GM21529 (cell line): ENCODE measurements at regions not wholly inside any gene's neighbourhood (a gene's known extent, or its start where the extent isn't known, plus 50 kb on each side); places are given as distances from the start of the nearest gene placed in this dataset.

Source experiments
- ATAC-seq: cut with Tn5 transposase; IDR thresholded peaks from one replicate; pipeline ENCODE4 v1.9.1; 2021; ENCODE audit not compliant: unreplicated experiment

DNA sequence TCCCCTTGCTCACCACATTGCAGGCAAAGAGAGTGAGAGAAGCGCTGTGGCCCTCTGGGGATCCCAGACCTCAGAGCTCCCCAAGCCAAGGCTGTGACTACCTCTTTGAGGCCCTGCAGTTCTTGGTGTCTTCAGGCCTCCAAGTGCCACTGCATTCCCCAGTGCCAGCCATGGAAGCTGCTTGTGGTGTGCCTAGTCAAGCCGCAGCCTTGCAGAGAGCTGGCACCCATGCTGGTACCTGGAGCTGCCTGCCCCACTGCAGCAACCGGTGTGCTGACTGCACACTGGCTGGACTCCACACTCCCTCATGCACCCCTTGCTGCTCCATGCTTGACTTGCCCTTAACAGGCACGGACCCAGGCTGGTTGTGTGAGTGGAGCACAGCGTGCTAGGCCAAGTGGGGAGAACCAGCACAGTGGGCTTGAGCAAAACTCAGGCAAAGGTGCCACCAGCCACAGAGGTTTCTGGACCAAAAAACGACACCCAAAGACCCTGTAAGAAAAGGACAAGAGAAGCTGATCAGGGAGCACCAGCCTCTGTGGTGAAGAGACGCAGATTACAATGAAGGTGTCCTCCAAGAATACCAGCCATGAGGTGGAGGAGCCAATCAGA lies 113.5 kb upstream of the TMEM18 start:
- no peak for ATAC-seq

DNA sequence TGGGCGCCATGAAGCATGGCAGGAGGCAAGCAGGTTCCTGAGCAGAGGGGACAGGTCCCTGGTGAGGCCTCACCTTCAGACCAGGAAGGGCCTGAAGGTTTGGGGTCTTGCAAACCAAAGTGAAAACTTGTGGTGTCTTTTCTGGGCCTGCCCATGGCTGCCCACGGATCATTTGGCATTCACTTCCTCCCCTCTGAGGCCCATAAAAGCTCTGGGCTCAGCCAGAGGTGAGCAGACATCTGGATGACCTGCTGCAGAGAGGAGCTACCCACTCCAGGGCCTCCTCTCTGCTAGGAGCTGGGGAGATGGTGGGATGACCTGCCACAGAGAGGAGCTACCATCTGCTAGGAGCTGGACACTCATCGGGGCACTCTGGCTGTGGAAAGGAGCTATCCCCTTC lies 112.9 kb upstream of the TMEM18 start:
- no peak for ATAC-seq

DNA sequence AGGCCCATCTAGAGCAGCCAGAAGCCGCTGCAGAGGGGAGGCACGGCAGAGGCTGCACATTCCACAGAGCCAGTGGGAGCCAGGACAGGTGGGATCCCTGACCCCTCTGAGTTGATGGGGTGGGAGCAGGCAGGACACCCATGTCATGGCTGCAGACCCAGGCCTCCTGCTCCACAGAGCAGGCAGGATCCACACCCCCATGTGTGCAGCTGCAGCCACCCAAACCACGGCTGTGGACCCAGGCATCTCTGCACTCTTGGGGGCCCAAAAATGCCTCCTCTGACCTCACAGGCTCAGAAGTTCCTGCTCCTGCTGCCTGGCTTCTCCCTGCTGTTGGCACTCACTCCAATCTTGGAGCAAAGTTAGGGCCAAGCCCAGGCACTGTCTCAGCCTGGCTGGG lies 112.3 kb upstream of the TMEM18 start:
- no peak for ATAC-seq

DNA sequence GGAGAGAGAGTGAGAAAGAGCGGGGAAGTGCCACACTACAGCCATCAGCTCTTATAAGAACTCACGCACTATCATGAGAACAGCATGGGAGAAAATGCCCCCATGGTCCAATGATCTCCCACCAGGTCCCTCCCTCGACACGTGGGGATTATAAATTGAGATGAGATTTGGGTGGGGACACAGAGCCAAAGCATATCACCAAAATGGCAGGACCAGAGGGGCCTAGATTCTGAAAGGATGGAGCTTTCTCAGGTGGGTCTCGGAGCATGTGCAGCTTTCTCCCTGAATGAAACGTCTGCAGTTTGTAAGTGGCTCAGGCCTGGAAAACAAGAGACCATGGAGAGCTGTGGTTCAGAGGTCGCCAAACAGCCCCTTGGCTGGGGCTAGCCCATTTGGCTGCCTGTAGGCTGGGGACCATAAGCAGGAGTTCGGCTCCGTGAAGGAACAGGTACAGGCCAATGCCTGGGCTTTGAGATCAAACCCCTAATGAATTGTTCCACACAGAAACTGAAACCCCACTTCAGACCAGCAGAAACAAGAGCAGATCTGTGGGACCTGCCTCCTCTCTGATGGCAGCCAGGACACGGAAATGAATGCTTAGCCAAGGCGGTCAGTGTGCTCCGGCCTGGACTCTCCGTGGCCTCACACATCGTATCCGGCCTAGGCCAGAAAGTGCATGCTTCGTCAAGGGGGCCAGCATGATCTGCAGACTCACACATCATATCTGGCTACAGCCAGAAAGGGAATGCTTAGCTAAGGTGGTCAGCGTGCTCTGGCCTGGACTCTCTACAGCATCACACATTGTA lies 111.2 kb upstream of the TMEM18 start:
- ATAC-seq = no peak

DNA sequence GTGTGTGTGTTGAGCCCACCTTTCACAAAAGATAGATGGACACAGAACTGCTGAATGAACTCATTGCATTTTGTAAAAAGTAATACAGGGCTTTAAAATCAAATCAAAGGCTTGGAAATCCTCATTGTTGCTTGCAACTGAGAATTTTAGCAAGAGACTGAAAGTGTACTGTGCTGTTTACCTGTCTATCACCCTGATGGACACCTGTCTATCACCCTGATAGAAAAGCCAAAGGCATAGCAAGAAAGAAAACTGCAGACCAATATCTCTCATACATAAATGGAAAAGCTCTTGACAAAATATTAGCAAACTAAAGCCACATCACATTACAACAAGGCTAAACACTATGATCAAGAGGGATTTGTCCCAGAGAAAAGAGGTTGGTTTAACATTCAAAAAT lies 107.5 kb upstream of the TMEM18 start:
- ATAC-seq = no peak

DNA sequence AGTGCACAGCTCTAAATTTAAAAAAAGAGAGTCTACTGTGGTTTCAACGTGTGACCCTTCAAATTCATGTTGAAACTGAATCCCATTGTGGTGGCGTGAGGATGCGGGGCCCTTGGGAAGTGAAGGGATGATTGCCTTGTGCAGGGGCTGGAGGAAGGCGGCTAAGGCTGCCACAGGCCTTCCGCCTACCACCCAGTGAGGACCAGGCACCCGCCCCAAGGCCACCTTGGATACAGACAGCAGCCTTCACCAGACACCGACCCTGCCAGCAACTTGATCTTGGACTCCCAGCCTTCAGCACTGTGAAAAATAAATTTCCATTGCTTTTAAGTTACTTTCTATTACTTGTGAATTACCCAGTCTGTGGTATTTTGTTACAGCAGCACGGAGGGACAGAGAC lies 103.4 kb upstream of the TMEM18 start:
- ATAC-seq = no peak

DNA sequence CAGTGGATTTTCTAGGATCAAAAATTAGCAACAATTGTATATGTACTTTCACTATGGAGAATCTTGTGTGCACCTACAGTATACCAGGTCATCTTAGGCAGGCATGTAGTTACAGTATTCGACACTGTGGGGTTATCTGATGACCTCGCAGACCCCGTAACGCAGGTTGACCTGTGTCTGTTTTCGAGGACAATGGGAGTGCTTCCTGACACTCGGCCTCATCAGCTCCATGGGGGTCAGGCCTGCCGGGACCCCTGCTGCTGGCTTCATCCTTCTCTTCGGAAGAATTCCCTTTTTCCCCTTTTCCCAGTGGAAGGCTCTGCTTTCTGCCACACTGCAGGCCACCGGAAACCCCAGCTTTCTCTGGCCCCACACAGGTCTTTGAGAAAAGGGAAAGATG lies 102.8 kb upstream of the TMEM18 start:
- no peak for ATAC-seq

DNA sequence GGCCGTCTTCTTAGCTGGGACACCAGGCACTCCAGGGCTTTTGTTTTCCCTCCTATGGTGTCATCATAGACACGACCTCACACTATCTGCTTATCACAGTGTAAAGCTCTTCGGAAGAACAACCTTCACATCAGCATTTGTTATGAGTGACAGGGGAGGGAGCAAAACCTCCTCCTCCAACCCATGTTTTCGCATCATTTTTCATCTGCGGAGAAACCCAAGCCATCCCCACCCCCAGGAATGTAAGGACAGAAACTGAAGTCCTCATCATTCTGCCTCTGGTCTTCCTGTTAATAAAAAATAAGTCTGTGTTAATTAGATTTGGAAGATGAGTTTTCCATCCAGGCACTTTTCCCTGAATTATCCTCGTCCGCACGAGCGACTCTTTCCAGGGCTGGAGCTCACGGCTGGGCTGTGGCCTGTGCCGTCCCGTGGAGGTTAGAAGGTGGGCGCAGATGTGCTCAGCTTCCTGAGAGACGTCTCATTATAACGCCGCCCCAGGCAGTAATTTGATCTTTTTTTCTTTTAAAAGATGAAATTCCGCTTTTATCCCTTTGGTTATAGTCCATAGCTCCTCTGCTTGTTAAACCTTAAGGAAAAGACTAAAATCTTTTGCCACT lies 101.6 kb upstream of the TMEM18 start:
- no peak for ATAC-seq

DNA sequence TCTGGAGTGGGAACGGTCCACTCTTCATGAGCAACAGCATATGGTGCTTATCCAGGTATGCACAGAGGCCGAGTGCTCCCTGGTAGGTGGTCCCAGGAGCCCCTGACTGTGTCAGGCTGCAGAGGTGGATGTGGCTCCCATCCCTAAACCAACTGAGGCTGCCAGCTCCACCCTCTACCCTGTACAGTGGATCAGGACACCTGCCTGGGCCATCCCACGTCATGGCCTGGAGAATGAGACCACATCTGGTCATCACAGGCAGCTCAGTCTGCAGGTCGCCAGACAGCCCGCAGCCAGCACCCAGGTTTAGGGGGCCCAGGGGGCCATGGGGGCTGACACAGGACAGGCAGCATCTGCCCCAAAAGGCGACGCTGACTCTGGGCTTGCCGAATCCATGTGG lies 100.3 kb upstream of the TMEM18 start:
- no peak for ATAC-seq

DNA sequence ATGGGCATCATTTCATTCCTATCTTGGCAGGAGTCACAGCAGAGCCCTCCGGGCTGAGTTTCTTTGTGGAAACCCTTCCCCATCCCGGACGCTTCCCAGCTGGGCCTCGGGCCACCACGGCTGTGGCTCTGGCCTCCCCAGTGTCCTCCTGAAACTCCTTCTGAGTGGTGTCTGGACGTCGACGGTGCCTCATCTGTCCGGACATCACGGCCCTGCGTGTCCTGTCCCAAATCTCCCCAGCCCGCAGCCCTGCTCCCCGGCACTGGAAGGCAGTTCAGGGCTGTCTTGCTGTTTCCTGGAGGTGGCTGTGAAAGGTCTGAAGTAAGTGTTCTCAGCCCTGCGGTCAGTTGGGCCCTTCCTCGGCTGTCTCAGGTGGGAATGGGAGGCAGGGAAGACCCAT lies 99.8 kb upstream of the TMEM18 start:
- no peak for ATAC-seq

DNA sequence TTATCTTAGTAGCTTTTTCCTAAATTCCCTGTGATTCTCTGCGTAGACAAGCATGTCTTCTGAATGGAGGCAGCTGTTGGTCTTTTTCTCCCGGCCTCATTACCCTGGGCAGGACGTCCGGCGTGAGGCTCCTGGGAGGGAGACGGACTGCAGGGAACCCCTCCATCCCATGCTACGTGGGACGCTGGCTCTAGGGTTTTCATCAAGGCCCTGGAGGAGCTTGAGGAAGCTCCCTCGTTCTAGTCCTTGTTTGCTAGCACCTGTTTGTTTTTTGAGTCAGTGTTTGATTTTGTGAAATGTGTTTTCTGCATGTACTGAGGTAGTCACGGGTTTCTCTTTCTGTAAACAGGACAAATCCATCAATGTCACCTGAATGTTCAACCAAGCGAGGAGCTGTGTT lies 99.3 kb upstream of the TMEM18 start:
- no peak for ATAC-seq

DNA sequence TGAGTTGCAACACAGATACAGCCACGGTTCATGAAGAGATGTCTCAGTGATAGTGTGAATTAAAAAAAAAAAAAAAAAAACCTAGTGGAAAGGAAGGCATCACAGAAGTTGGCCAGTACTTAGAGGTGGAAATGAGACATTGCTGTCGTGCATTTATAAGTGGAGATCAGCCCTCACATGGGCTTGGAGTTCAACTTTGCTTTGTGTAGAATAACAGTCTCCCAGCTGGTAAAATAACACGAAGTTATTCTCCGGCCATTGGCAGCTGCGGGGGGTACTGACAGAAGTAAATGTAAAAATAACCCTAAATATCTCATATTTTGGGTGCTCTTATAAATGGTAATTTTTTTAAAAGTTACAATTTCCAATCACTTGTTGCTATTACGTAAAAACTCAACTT lies 98.8 kb upstream of the TMEM18 start:
- no peak for ATAC-seq

DNA sequence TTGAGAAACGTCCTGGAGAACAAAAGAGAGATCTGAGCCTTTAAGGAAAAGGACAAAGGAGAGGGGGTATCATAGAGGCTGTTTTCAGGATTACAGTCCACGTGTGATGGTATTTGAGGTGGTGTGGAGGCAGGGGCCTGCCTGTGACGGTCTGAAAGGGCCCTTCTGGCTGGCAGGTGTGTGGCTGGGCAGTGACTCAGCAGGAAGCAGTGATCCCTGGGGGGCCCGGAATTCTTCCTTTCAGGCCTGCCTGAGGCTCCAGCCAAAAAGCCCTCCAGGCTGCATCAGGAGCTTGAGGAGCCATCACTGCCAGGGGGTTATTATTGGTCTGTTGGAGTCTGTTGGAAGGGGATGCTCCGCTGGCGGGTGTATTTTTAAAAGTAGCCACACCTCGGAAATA lies 97.2 kb upstream of the TMEM18 start:
- ATAC-seq = no peak

DNA sequence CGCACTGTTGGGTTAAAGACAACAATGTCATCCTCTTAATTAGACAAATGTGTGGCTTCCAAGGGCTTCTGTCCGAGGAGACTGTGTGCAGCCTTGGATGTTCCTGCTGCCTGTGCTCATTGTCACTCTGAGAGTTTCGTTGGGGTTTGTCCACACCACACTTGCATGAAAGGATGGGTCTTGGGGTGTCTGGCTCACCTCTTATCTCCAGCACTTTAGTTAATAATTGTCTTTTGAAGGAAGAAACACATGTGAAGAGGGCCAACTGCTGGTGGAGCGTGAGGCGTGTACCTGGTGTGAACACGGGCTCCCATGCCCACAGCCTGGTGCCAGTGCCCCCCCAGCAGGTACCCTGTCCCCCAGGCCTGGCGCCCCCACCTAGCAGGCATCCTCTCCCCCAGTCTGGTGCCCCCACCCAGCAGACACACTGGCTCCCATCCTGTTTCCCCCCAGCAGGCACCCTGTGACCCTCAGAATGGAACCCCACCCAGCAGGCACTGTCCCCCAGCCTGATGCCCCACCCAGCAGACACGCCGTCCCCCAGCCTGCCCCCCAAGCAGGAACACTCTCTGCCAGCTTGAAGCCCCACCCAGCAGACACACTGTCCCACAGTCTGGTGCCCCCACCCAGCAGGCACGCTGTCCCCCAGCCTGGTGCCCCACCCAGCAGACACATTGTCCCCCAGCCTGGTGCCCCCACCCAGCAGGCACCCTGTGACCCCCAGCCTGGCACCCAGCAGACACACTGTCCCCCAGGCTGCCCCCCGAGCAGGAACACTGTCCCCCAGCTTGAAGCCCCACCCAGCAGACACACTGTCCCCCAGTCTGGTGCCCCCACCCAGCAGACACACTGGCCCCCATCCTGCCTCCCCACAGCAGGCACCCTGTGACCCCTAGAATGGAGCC lies 96.3 kb upstream of the TMEM18 start:
- no peak for ATAC-seq

DNA sequence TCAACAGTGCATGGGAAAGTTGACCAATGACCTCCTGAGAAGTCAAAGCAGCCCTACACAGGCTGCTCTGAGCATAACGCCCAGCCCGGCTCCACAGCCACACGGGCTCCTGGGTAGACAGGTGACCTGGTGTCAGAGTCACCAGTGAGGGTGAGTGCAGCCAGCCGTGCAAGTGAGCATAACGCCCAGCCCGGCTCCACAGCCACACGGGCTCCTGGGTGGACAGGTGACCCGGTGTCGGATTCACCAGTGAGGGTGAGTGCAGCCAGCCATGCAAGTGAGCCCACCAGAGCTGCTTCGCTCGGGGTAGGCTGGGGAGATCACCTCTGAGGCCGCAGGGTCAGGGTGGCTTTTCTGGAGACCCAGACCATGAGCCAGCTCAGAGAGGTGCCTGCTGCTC lies 94.3 kb upstream of the TMEM18 start:
- no peak for ATAC-seq

DNA sequence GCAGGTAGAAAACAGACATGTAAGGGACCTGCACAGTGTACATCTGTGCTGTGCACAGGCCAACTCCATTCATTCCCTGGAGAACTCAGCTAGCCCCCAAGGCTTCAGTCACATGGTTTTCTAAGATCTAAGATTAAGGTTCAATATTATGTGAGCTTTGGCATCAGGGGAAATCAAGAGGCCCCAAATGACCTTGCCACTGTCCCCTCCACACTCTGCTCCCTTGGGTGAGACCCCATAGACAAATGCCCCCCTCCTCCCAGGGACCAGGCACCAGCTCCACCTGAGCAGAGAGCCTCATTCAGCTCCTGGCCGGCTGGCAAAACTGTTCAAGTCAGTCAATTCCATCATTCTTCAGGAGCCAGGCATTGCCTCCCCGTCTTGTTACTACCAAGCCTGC lies 93.6 kb upstream of the TMEM18 start:
- ATAC-seq = no peak

DNA sequence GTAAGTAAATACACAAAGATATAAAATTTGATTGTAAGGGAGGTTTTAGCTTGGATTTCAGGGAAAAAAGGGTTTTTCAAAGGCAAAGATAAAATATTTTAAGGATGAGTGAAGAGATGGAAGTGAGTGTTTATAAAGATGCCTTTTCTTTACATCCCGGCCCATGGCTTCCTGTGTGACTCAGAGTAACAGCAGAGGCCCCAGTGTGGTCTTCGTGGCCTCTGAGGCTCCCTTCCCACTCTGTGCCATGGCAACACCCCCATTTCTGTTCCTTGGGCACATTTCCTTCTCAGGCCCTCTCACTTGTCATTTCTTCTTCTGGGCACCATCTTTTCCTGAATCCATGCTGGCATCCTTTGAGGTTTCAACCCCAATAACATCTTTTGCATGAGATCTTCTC lies 92.6 kb upstream of the TMEM18 start:
- ATAC-seq = no peak

DNA sequence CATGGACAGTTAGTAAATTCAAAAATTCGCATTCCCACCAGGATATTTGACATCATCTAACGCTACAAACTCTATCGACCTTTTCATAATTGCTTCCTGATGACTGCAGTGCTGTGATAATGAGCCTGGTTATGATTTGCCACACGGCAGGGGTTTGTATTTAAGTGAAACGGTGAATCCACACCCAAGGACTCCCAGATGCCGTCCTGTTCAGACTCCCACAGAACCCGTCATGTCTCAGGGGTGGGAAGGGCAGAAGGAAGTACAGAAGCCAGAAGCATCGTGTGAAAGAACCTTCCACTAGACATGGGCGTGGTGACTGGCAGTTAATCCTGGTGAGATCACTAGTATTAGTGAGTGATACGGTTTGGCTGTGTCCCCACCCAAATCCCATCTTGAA lies 91.2 kb upstream of the TMEM18 start:
- ATAC-seq = no peak

DNA sequence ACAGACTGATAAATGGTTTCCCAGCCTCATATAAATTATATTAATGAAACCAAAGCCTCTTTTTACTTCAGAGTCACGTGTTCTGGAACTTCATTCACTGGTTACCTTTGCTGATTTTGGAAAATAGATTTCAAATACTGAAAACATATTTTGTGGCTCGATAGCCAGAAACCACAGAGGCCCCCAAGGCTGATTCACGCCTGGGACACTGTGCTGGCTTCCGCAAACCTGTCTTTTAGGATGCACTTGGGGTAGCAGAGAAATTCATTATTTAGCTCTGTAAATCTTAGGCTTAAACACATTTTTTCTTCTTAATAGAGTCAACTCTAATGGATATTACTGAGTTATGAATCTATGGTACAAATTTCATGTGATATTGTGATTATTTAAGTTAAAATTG lies 90.7 kb upstream of the TMEM18 start:
- no peak for ATAC-seq

DNA sequence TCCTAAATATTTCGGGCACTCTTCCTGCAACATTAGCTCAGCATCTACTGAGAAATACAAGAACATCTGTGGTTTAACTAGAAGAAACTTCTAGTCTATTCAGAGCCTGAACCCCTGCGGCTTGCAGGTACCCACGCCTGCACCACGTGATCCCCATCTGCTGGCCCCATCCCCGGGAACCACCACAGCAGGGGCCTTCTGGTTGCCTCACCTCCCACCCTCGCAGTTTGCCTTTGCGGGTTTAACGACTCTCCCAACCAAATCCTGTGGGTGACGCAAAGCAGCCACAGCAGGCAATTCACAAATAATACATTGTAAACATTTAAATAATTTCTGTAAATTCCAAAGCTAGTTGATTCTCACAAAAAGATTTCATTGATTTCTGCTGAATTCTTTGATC lies 90.2 kb upstream of the TMEM18 start:
- no peak for ATAC-seq

DNA sequence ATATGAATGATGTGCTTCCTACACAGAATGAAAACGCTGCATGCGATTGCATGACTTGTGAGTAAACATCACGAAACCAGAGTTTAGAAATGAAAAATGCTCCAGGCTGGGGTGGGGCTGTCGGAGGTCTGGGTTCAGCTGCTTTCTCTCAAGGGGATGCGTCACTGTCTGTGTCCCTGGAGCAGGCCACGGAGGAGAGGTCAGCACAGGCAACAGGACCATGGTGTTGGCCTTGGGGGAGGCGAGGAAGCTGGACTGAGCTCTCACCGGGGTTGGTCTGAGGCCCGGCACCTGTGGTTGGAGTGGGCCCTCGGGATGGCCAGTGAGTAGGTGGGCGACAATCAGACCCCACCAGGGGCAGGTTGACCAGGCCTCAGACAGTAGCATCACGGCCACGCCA lies 89.0 kb upstream of the TMEM18 start:
- ATAC-seq = no peak

DNA sequence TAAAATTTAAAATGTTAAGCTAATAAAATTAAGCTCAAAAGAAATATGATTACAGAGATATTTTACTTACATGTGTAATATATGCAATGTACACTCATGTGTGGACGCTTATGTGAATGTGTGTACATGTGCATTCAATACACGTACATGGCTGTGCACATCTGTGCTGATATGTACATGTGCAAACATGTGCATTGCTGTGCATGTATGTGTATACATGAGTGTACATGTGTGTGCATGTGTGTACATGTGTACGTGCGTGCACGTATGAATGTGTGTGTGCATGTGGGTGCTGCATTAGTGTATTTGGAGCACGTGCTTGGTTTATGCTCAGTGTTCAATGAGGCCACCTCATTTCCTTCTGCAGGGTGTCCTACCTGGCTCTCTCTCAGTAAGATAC lies 88.2 kb upstream of the TMEM18 start:
- ATAC-seq = no peak
